ENCODE measurements at regions not wholly inside any gene's neighbourhood (a gene's known extent, or its start where the extent isn't known, plus 50 kb on each side); places are given as distances from the start of the nearest gene placed in this dataset.

GRCh38 chr5:159488516-159488915 is 158.2 kb upstream of the IL12B start:
- Histone ChIP-seq H3K27me3 (no peaks in the 10 kb centered on the region), H3K4me1 (no peaks in the 10 kb centered on the region), H3K36me3 (no peaks in the 10 kb centered on the region), H3K9me3 (no peaks in the 10 kb centered on the region), H3K4me3 (no peak overlapping the region), H3K27ac (no peak overlapping the region)
- no peak for TF ChIP-seq CTCF (IDR thresholded peaks at IDR 0.05)
- TF ChIP-seq POLR2A (IDR thresholded peaks at IDR 0.05) = no peak
- intact Hi-C loops (cut with DNase I; ENCODE audit: low total_unique reads) = no loop called here
- no peak for DNase-seq (ENCODE audit: low spot score in 2 of 2)

- no peak overlapping the region for H3K4me3 ChIP-seq
- no peak overlapping the region for H3K27ac ChIP-seq
- no peak for DNase-seq (ENCODE audit: low spot score in 2 of 2)
- no peaks in the 10 kb centered on the region for H3K4me1 ChIP-seq
- no peaks in the 10 kb centered on the region for H3K36me3 ChIP-seq
- no peaks in the 10 kb centered on the region for H3K9me3 ChIP-seq
- no peaks in the 10 kb centered on the region for H3K27me3 ChIP-seq
- intact Hi-C loops (cut with DNase I; ENCODE audit: low total_unique reads) = no loop called here
- TF ChIP-seq POLR2AphosphoS5 (IDR thresholded peaks at IDR 0.05) (no peak), CTCF (IDR thresholded peaks at IDR 0.05) (no peak), POLR2A (IDR thresholded peaks at IDR 0.05) (no peak)
Measured at GRCh38 chr5:159489779-159490178, 159.5 kb upstream of the IL12B start.

- intact Hi-C loops (cut with DNase I; ENCODE audit: low total_unique reads) = no loop called here
- Histone ChIP-seq H3K27ac (no peak overlapping the region), H3K27me3 (no peaks in the 10 kb centered on the region), H3K4me1 (no peaks in the 10 kb centered on the region), H3K9me3 (no peaks in the 10 kb centered on the region), H3K36me3 (no peaks in the 10 kb centered on the region), H3K4me3 (no peak overlapping the region)
- DNase-seq (ENCODE audit: low spot score in 2 of 2) = no peak
- TF ChIP-seq POLR2AphosphoS5 (IDR thresholded peaks at IDR 0.05) (no peak), CTCF (IDR thresholded peaks at IDR 0.05) (no peak), POLR2A (IDR thresholded peaks at IDR 0.05) (no peak)
Measured at GRCh38 chr5:159490507-159490906, 160.2 kb upstream of the IL12B start.

- H3K27me3 ChIP-seq = no peaks in the 10 kb centered on the region
- no peak for DNase-seq (ENCODE audit: low spot score in 2 of 2)
- no peak for TF ChIP-seq POLR2A (IDR thresholded peaks at IDR 0.05)
- TF ChIP-seq POLR2AphosphoS5 (IDR thresholded peaks at IDR 0.05) = no peak
- no peak for TF ChIP-seq CTCF (IDR thresholded peaks at IDR 0.05)
- no peaks in the 10 kb centered on the region for H3K4me1 ChIP-seq
- H3K4me3 ChIP-seq = no peak overlapping the region
- intact Hi-C loops (cut with DNase I; ENCODE audit: low total_unique reads) = no loop called here
- no peaks in the 10 kb centered on the region for H3K9me3 ChIP-seq
- H3K27ac ChIP-seq = no peak overlapping the region
- H3K36me3 ChIP-seq = no peaks in the 10 kb centered on the region
Measured at GRCh38 chr5:159493696-159494095, 163.4 kb upstream of the IL12B start.

- Histone ChIP-seq H3K4me3 (no peak overlapping the region), H3K27ac (no peak overlapping the region), H3K36me3 (no peaks in the 10 kb centered on the region), H3K4me1 (no peaks in the 10 kb centered on the region), H3K9me3 (no peaks in the 10 kb centered on the region), H3K27me3 (no peaks in the 10 kb centered on the region)
- intact Hi-C loops (cut with DNase I; ENCODE audit: low total_unique reads) = no loop called here
- TF ChIP-seq CTCF (IDR thresholded peaks at IDR 0.05) = no peak
- no peak for TF ChIP-seq POLR2A (IDR thresholded peaks at IDR 0.05)
- no peak for TF ChIP-seq POLR2AphosphoS5 (IDR thresholded peaks at IDR 0.05)
- DNase-seq (ENCODE audit: low spot score in 2 of 2) = no peak
Measured at GRCh38 chr5:159496773-159497172, 166.5 kb upstream of the IL12B start.

Data from breast epithelium (tissue), 4 donors.